Mesenchymal stem cell (in vitro differentiated cells and primary cell): ENCODE measurements at regions not wholly inside any gene's neighbourhood (a gene's known extent, or its start where the extent isn't known, plus 50 kb on each side); places are given as distances from the start of the nearest gene placed in this dataset.

Experiments
- DNase-seq: peaks from one replicate; pipeline ENCODE4 v3.0.0-alpha.2; 2013
- H2AFZ ChIP-seq: one replicate; pipeline ENCODE4 v1.6.1; 2013; ENCODE audit warnings: low read depth, mild to moderate bottlenecking, control low read depth, inconsistent platforms, low read length, moderate library complexity
- H2AK5ac ChIP-seq: 2 replicates; pipeline ENCODE4 v1.6.1; 2013; ENCODE audit warnings: low read length, moderate library complexity, mild to moderate bottlenecking, inconsistent platforms; ENCODE audit not compliant: severe bottlenecking
- H2BK120ac ChIP-seq: one replicate; pipeline ENCODE4 v1.6.1; 2013; ENCODE audit warnings: low read depth, mild to moderate bottlenecking, inconsistent platforms, low read length, moderate library complexity
- H2BK12ac ChIP-seq, 2 experiments: one replicate each; pipeline ENCODE4 v1.6.1; 2013; ENCODE audit warnings: inconsistent platforms in 2 of 2, low read length in 2 of 2, mild to moderate bottlenecking in 2 of 2, moderate library complexity in 2 of 2, control low read depth in 1 of 2
- H2BK15ac ChIP-seq: one replicate; pipeline ENCODE4 v1.6.1; 2013; ENCODE audit warnings: mild to moderate bottlenecking, low read depth, inconsistent platforms; ENCODE audit not compliant: poor library complexity, severe bottlenecking
- H2BK5ac ChIP-seq: 2 replicates; pipeline ENCODE4 v1.6.1; 2013; ENCODE audit warnings: low read depth, mild to moderate bottlenecking, low read length, control low read depth, inconsistent platforms; ENCODE audit not compliant: poor library complexity, severe bottlenecking
- H3K14ac ChIP-seq, 2 experiments: one replicate each; pipeline ENCODE4 v1.6.1; 2013; ENCODE audit warnings: inconsistent platforms in 2 of 2, low read length in 2 of 2, control low read depth in 1 of 2, mild to moderate bottlenecking in 1 of 2, moderate library complexity in 1 of 2
- H3K18ac ChIP-seq, 2 experiments: one replicate each; pipeline ENCODE4 v1.6.1; 2013; ENCODE audit warnings: inconsistent platforms in 2 of 2, low read length in 2 of 2, control low read depth in 1 of 2, low read depth in 1 of 2, mild to moderate bottlenecking in 1 of 2
- H3K23ac ChIP-seq, 2 experiments: one replicate each; pipeline ENCODE4 v1.6.1; 2013; ENCODE audit warnings: inconsistent platforms in 2 of 2, low read length in 2 of 2, mild to moderate bottlenecking in 2 of 2, moderate library complexity in 2 of 2, control low read depth in 1 of 2
- H3K27ac ChIP-seq: 2 replicates; pipeline ENCODE4 v1.5.1; 2013; ENCODE audit warnings: mild to moderate bottlenecking, moderate library complexity, low read length, control low read depth, inconsistent platforms; ENCODE audit not compliant: poor library complexity, severe bottlenecking
- H3K27me3 ChIP-seq, 2 experiments: 2 replicates each; pipeline versions ENCODE4 v1.6.1 to v1.7.0; 2013; ENCODE audit warnings: low read length in 2 of 2, mild to moderate bottlenecking in 2 of 2, moderate library complexity in 2 of 2, control low read depth in 1 of 2, inconsistent platforms in 1 of 2; ENCODE audit not compliant: control insufficient read depth in 1 of 2, insufficient read depth in 1 of 2
- H3K36me3 ChIP-seq, 2 experiments: 2 replicates each; pipeline versions ENCODE4 v1.6.1 to v1.7.0; 2013; ENCODE audit warnings: low read length in 2 of 2, control low read depth in 1 of 2, inconsistent platforms in 1 of 2, low read depth in 1 of 2, mild to moderate bottlenecking in 1 of 2; ENCODE audit not compliant: insufficient read depth in 2 of 2, control insufficient read depth in 1 of 2
- H3K4ac ChIP-seq, 2 experiments: one replicate each; pipeline ENCODE4 v1.6.1; 2013; ENCODE audit warnings: inconsistent platforms in 2 of 2, low read length in 2 of 2, mild to moderate bottlenecking in 2 of 2, moderate library complexity in 2 of 2, control low read depth in 1 of 2, low read depth in 1 of 2
- H3K4me1 ChIP-seq: 2 replicates; pipeline ENCODE4 v1.6.1; 2013; ENCODE audit warnings: low read depth, low read length, control low read depth; ENCODE audit not compliant: control insufficient read depth, insufficient read depth
- H3K4me2 ChIP-seq: 2 replicates; pipeline ENCODE4 v1.6.1; 2013; ENCODE audit warnings: low read length, mild to moderate bottlenecking, inconsistent platforms; ENCODE audit not compliant: poor library complexity, severe bottlenecking
- H3K4me3 ChIP-seq, 2 experiments: 2 replicates each; pipeline versions ENCODE4 v1.5.1 to v1.7.0; 2013; ENCODE audit warnings: low read length in 2 of 2, mild to moderate bottlenecking in 2 of 2, control low read depth in 1 of 2, low read depth in 1 of 2; ENCODE audit not compliant: insufficient read depth in 1 of 2
- H3K79me1 ChIP-seq: replicated peaks from 2 replicates; pipeline ENCODE4 v1.6.1; 2013; ENCODE audit warnings: mild to moderate bottlenecking, control low read depth, low read length, inconsistent platforms; ENCODE audit not compliant: poor library complexity, severe bottlenecking
- H3K9ac ChIP-seq: 2 replicates; pipeline ENCODE4 v1.7.0; 2013; ENCODE audit warnings: mild to moderate bottlenecking, low read length, moderate library complexity
- H3K9me3 ChIP-seq: 2 replicates; pipeline ENCODE4 v1.7.0; 2013; ENCODE audit warnings: mild to moderate bottlenecking, low read length; ENCODE audit not compliant: control insufficient read depth
- H4K8ac ChIP-seq: one replicate; pipeline ENCODE4 v1.6.1; 2013; ENCODE audit warnings: inconsistent platforms, mild to moderate bottlenecking, low read length, moderate library complexity
- H4K91ac ChIP-seq: one replicate; pipeline ENCODE4 v1.6.1; 2013; ENCODE audit warnings: mild to moderate bottlenecking, low read length, inconsistent platforms
- WGBS: methylation state at CpG from one replicate; pipeline ENCODE4 v1.1.7; 2013; ENCODE audit warnings: mixed read lengths; 5-methylcytosine and 5-hydroxymethylcytosine counted together

DNA sequence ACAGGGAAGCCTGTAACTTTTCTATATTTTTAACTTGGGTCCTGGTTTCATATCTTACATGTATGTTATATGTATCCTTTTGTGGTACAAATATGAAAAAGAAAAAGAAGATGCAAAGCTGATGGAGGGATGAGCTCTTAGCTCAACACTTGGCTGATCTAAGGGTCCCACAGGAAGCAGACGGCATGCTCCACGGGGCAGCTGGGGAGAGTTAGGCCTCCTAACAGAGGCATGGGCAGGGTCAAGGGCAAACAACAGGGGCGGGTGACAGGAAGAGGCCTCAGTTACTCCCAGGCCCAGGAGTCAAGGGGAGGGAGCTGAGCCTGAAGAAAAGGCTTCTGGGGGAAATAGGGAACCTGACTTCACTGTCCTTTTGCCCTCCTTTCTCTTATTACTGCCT, 287.2 kb downstream of the ZSWIM6 start:
- no peak overlapping the region for H3K23ac ChIP-seq
- H3K4me3 ChIP-seq: no peak overlapping the region
- H3K9ac ChIP-seq: no peak overlapping the region
- no peak overlapping the region for H2BK5ac ChIP-seq
- H2AFZ ChIP-seq: no peak overlapping the region
- H2BK12ac ChIP-seq: no peak overlapping the region
- no peak overlapping the region for H2AK5ac ChIP-seq
- no peak overlapping the region for H4K91ac ChIP-seq
- H3K4me2 ChIP-seq: no peak overlapping the region
- H3K79me1 ChIP-seq: no peaks in the 10 kb centered on the region
- H3K18ac ChIP-seq: no peak overlapping the region
- H3K27ac ChIP-seq: no peak overlapping the region
- no peak overlapping the region for H2BK120ac ChIP-seq
- H3K4me1 ChIP-seq: no peaks in the 10 kb centered on the region
- no peak overlapping the region for H3K4ac ChIP-seq
- no peaks in the 10 kb centered on the region for H3K36me3 ChIP-seq
- H3K27me3 ChIP-seq: peaks cover 3 to 15% of the 10 kb centered on the region in 2 experiments
- no peak overlapping the region for H2BK15ac ChIP-seq
- WGBS: 64% methylated on average over 2 of the region's 3 CpGs
- H3K14ac ChIP-seq: no peak overlapping the region
- no peaks in the 10 kb centered on the region for H3K9me3 ChIP-seq
- DNase-seq: no peak
- H4K8ac ChIP-seq: no peak overlapping the region

DNA sequence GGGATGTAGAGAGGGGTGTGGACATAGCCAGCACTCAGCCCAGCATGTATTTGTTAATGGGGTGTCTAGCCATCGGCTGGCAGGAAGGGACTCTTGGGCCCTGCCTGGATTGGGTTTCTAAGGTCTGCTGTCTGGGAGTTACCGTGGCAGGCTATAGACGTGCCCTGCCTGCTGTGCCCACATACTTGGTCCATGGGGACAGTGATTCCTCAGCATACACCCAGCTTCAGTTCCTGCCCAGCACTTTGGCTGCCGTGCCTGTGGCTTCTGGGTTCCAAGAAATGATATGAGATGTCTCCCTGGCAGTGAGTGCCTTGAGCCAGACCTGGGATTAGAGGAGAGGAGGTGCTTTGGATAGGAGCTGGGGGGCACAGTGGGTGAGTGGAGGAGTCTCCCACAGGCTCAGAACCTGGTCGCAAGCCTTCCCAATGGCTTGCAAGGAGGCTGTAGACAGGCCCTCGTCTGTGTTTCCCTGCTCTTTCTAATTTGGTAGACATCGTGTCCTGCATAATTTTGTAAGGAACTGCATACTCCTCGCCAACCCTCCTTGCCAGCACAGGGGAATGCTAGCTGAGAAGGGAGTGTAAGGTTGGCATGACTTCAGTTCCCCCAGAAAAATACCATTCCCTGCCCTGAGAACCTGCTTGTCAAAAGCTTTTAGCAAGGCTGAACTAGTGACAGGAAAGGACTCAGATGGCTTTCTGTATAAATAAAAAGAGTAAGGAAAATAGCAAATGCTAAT, 287.9 kb downstream of the ZSWIM6 start:
- Histone ChIP-seq H2BK5ac (no peak overlapping the region), H3K4ac (no peak overlapping the region), H3K4me3 (no peak overlapping the region), H4K91ac (no peak overlapping the region), H3K36me3 (no peaks in the 10 kb centered on the region), H3K9ac (no peak overlapping the region), H2BK15ac (no peak overlapping the region), H3K79me1 (no peaks in the 10 kb centered on the region), H3K4me2 (no peak overlapping the region), H2BK120ac (no peak overlapping the region), H3K14ac (no peak overlapping the region), H3K27me3 (peaks cover 3 to 9% of the 10 kb centered on the region in 2 experiments), H2BK12ac (no peak overlapping the region), H2AFZ (no peak overlapping the region), H3K9me3 (no peaks in the 10 kb centered on the region), H2AK5ac (no peak overlapping the region), H3K4me1 (peaks cover under 1% of the 10 kb centered on the region), H3K18ac (no peak overlapping the region), H3K27ac (no peak overlapping the region), H3K23ac (no peak overlapping the region), H4K8ac (no peak overlapping the region)
- DNase-seq: no peak
- 87% methylated on average over 7 of the region's 8 CpGs for WGBS

DNA sequence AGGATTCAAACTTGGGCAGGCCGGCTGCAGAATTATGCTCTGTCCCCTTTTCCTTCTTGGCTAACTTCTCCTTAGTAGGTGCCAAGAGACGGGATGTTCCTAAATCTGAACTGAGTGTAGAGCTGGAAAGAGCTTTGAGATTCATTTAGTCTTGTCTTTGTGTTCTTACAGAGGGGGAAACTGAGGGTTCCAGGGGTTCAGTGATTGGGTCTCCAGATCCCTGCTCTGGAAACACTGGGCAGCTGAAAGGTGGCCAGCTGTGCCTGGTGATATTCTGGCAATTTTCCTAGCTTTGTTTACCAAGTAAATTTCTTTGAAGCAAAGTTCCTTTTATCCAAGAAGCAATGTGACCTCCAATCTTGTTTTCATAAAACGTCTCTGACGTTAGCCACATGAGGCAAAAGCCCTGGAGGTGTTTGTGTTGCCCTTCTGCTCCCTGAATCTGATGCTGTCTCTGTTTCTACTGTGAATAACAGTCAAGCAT, 288.7 kb downstream of the ZSWIM6 start:
- H2BK120ac ChIP-seq: no peak overlapping the region
- H3K9ac ChIP-seq: no peak overlapping the region
- DNase-seq: no peak
- H2AFZ ChIP-seq: no peak overlapping the region
- no peak overlapping the region for H3K23ac ChIP-seq
- no peaks in the 10 kb centered on the region for H3K9me3 ChIP-seq
- H2BK5ac ChIP-seq: no peak overlapping the region
- WGBS: 94% methylated on average over 4 of the region's 4 CpGs
- no peak overlapping the region for H4K91ac ChIP-seq
- no peak overlapping the region for H3K27ac ChIP-seq
- peaks cover 4% of the 10 kb centered on the region for H3K4me1 ChIP-seq
- no peak overlapping the region for H2BK15ac ChIP-seq
- no peak overlapping the region for H3K18ac ChIP-seq
- H2BK12ac ChIP-seq: no peak overlapping the region
- no peaks in the 10 kb centered on the region for H3K36me3 ChIP-seq
- no peak overlapping the region for H4K8ac ChIP-seq
- peaks cover 0 to 9% of the 10 kb centered on the region in 2 experiments for H3K27me3 ChIP-seq
- no peak overlapping the region for H3K14ac ChIP-seq
- no peak overlapping the region for H3K4me3 ChIP-seq
- H3K79me1 ChIP-seq: no peaks in the 10 kb centered on the region
- H3K4me2 ChIP-seq: no peak overlapping the region
- H2AK5ac ChIP-seq: no peak overlapping the region
- no peak overlapping the region for H3K4ac ChIP-seq

DNA sequence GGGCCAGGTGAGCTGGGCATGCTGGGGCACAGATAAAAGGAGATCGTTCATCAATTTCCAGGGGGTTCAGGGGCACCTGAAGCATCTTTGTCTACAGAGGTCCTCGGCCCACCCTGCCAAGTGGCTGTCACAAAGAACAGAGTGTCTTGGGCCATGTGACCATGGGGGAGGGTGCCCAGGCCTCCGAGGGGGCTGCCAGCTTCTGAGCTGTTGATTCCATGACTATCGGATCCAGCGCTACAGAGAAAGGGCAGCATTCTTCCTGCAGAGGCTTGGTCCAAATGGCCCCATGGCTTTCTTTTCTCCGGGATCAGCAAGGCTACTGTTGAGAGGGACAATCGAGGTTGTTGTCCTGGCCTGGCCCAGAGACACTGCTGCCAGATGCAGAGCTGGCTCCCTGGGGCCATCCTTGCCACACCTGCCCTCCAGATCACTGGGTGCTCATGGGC, 289.2 kb downstream of the ZSWIM6 start:
- H3K27me3 ChIP-seq: peaks cover 0 to 9% of the 10 kb centered on the region in 2 experiments
- H3K4me3 ChIP-seq: no peak overlapping the region
- no peak overlapping the region for H3K18ac ChIP-seq
- H3K9ac ChIP-seq: no peak overlapping the region
- H3K4ac ChIP-seq: no peak overlapping the region
- no peak overlapping the region for H2AK5ac ChIP-seq
- H3K79me1 ChIP-seq: no peaks in the 10 kb centered on the region
- H3K4me1 ChIP-seq: peaks cover 9% of the 10 kb centered on the region
- no peak overlapping the region for H2BK12ac ChIP-seq
- no peak for DNase-seq
- no peak overlapping the region for H3K27ac ChIP-seq
- peak overlapping the region; percentile 3 for H2BK15ac ChIP-seq
- no peaks in the 10 kb centered on the region for H3K9me3 ChIP-seq
- H2AFZ ChIP-seq: no peak overlapping the region
- H4K8ac ChIP-seq: no peak overlapping the region
- H3K36me3 ChIP-seq: no peaks in the 10 kb centered on the region
- 90% methylated on average over 7 of the region's 7 CpGs for WGBS
- no peak overlapping the region for H4K91ac ChIP-seq
- no peak overlapping the region for H3K23ac ChIP-seq
- H3K4me2 ChIP-seq: no peak overlapping the region
- H2BK120ac ChIP-seq: no peak overlapping the region
- H2BK5ac ChIP-seq: no peak overlapping the region
- H3K14ac ChIP-seq: no peak overlapping the region
